ENCODE measurements at regions not wholly inside any gene's neighbourhood (a gene's known extent, or its start where the extent isn't known, plus 50 kb on each side); places are given as distances from the start of the nearest gene placed in this dataset.
A peak's percentile ranks its signal among the peaks of the same experiment; 100 is the strongest.

- intact Hi-C loops (cut with DNase I) = no loop called here
- DNase-seq = no peak
Observed at GRCh38 chr10:106520698-106521097, 643.8 kb downstream of the SORCS1 start.

- DNase-seq = no peak
- intact Hi-C loops (cut with DNase I) = no loop called here
Observed at GRCh38 chr10:106519376-106520030, 645.0 kb downstream of the SORCS1 start.

- peak in 1 of 42 donors; percentile 8 for DNase-seq
- intact Hi-C loops (cut with DNase I) = no loop called here
Observed at GRCh38 chr10:106515206-106515790, 649.2 kb downstream of the SORCS1 start.

DNA sequence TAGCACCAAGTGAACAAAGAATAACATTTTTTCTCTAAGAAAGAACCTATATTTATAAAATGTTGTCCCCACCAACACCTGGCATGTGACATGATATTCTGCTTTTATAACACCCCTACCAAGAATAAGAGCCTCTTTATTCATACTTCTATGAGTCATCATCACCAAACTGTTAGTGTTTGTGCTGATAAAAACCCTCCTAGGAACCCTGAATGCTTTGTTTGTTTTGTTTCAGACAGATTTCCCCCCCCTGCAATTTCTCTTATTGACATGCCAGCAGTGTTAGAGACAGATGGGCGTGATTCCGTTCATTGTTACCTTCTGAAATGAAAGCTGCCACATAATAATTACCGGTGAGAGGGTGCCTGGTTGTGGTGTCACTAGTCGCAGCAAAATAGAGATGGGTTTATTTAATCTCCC is 651.1 kb downstream of the SORCS1 start:
- intact Hi-C loops (cut with DNase I) = no loop called here
- peak in 23 of 42 donors; percentile 4 to 77 (median 32) for DNase-seq

GRCh38 chr10:106511917-106512316 is 652.6 kb downstream of the SORCS1 start:
- intact Hi-C loops (cut with DNase I) = no loop called here
- DNase-seq = no peak

DNA sequence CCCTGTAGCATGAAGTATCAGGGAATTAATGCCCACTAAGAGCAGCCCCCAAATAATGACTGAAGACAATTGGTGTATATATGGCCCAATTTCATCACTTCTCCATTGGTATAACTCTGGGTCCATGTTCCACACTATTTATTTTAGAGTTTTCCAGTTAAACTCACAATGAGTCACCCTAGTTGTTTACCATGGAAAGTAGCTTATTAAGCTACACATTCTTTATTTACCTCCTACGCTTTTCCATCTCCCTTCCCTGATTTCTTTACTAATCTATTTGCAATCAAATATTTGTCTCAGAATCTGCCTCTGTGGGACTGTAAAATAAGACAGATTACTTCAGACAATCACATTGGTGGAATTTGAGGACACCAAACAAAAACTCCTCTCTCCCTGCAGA is 655.6 kb downstream of the SORCS1 start:
- no peak for DNase-seq
- intact Hi-C loops (cut with DNase I) = no loop called here

- DNase-seq = no peak
- intact Hi-C loops (cut with DNase I) = no loop called here
Observed at GRCh38 chr10:106506526-106507283, 657.8 kb downstream of the SORCS1 start.

GRCh38 chr10:106504536-106504935 is 660.0 kb downstream of the SORCS1 start:
- no peak for DNase-seq
- intact Hi-C loops (cut with DNase I) = no loop called here

DNA sequence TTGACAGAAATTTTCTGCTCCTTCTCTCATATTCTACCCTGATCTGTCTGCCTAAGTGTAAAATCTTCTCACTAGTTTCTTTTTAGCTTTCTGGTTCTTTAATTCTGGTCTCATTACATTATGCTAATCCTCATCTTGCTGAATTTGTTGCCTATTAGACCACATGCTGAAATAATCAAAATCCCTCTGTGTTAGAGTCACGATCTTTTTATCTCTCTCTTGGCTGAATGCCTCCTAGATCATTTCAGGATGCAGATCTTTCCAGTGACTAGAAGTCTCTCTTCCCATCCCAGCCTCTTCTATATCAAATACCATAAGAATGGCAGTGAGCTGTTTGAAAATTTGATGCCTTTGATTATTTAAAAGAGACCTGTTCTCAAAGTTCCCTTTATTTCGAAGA is 661.9 kb downstream of the SORCS1 start:
- intact Hi-C loops (cut with DNase I) = no loop called here
- no peak for DNase-seq

- intact Hi-C loops (cut with DNase I) = no loop called here
- no peak for DNase-seq
Observed at GRCh38 chr10:106500925-106501525, 663.5 kb downstream of the SORCS1 start.

- intact Hi-C loops (cut with DNase I) = no loop called here
- no peak for DNase-seq
Observed at GRCh38 chr10:106500041-106500924, 664.2 kb downstream of the SORCS1 start.

- intact Hi-C loops (cut with DNase I) = no loop called here
- DNase-seq = no peak
Observed at GRCh38 chr10:106499448-106499847, 665.1 kb downstream of the SORCS1 start.

DNA sequence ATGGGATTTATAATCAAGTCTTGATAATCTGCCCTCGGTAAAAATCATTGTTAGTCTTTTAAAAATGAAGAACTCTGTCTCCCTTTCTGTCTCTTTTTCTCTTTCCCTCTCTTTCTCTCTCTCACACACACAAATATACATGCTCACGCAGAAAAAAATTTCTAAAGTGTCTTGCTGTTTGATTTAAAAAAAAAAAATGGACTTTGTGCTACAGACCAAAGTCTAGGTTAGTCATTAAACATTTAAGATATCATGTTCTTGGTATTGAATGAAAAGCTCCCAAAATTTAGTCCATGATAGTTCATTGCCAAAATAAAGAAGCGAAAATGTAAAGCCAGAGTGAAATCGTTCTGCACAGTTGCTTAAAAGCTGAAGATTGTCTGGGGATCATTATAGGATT is 665.8 kb downstream of the SORCS1 start:
- intact Hi-C loops (cut with DNase I) = no loop called here
- DNase-seq = no peak

DNA sequence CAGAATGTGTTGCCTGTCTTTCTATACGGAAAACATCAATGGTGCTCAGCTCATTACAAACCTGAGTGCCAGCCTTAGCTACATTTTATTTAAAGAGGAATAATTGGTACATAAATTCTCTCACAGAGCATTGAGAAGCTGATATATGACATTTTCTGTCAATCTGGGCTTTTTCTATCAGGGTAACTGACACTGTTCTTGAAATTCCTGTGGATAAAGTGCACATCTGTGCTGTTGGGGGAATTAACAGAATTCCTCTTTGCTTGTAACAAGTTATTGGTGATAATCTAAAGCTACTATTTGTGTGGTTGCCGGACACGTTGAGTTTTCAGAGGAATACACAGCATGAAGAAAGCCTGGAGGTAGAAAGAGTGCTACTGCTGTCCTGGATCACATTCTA is 668.6 kb downstream of the SORCS1 start:
- no peak for DNase-seq

GRCh38 chr10:106493751-106494150 is 670.8 kb downstream of the SORCS1 start:
- no peak for DNase-seq
- intact Hi-C loops (cut with DNase I) = no loop called here

More for the DNA sequence above, 668.6 kb downstream of the SORCS1 start:
- intact Hi-C loops (cut with DNase I) = no loop called here

- intact Hi-C loops (cut with DNase I) = no loop called here
- no peak for DNase-seq
Observed at GRCh38 chr10:106493226-106493625, 671.3 kb downstream of the SORCS1 start.

- DNase-seq = no peak
- intact Hi-C loops (cut with DNase I) = no loop called here
Observed at GRCh38 chr10:106487726-106488125, 676.8 kb downstream of the SORCS1 start.

DNA sequence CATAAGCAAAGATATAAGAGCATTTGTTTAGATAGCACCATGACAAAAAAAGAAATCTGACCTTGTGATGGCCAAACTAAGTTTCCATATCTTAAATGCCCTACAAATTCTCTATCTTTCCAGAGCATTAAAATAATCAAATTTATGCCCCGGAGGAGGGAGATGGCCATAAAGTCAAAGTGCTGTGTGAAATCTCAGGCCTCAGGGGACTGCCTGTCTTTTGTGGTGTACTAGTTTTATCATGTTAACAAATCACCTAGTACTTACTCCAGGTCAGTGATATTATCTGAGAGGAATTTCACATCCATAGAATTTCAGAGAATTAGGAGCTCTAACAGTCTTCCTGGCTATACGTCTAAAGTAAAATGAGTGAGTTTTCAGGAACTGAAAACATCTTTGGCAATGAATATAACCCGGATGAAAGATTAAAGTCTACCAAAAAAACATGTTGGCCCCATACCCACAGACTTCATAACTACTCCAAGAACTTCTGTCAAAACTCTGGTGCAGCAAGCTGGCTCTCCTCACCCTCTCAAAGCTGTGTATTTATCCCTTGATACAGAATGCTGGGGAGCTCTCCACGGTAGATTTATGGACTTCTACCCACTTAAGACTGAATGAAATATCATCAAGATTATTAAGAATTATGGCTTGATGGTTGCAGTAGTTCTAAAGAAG is 682.8 kb downstream of the SORCS1 start:
- intact Hi-C loops (cut with DNase I) = no loop called here
- no peak for DNase-seq

GRCh38 chr10:106479636-106480035 is 684.9 kb downstream of the SORCS1 start:
- intact Hi-C loops (cut with DNase I) = no loop called here

More at GRCh38 chr10:106479636-106480035, 684.9 kb downstream of the SORCS1 start:
- no peak for DNase-seq

Measured in head of caudate nucleus (tissue), 42 donors.